OCI-LY7 (cell line): ENCODE measurements at regions not wholly inside any gene's neighbourhood (a gene's known extent, or its start where the extent isn't known, plus 50 kb on each side); places are given as distances from the start of the nearest gene placed in this dataset.

Experiments
- BruUV-seq: library from RNA; stranded (reverse); fragments of 400-500 nt; replicated peaks from 2 replicates; lab custom pipeline; 2021; lab: Mats Ljungman, UMichigan
- CTCF ChIA-PET: fragments of 300-600 bp; sonication (Branson Sonifier 250); formaldehyde crosslinking; loops from one replicate; lab custom pipeline; 2022; ENCODE audit warnings: antibody characterized with exemption; ENCODE audit not compliant: unreplicated experiment; lab: Charles Lee
- POLR2A ChIA-PET: fragments of 300-600 bp; sonication (Branson Sonifier 250); formaldehyde crosslinking; loops from one replicate; lab custom pipeline; 2022; ENCODE audit warnings: antibody characterized with exemption; lab: Charles Lee
- DNase-seq: peaks from one replicate; pipeline ENCODE4 v3.0.0-alpha.2; 2015; ENCODE audit warnings: low spot score
- H2AFZ ChIP-seq: fragments of 200-600 bp; sonication (generic), shearing (Covaris generic); 2 replicates; pipeline ENCODE4 v1.6.1; 2014; ENCODE audit warnings: mild to moderate bottlenecking, antibody characterized with exemption, low read length, moderate library complexity
- H3K27ac ChIP-seq: fragments of 200-600 bp; sonication (generic); 2 replicates; pipeline ENCODE4 v1.5.1; 2014; ENCODE audit warnings: mixed run types, low read depth, mild to moderate bottlenecking, moderate library complexity, low read length, inconsistent platforms; ENCODE audit not compliant: poor library complexity, severe bottlenecking
- H3K36me3 ChIP-seq: fragments of 200-600 bp; sonication (generic); 2 replicates; pipeline ENCODE4 v1.6.1; 2014; ENCODE audit warnings: mild to moderate bottlenecking, antibody characterized with exemption, low read length, moderate library complexity, mixed read lengths; ENCODE audit not compliant: insufficient read depth
- H3K4me1 ChIP-seq: fragments of 200-600 bp; sonication (generic); 2 replicates; pipeline ENCODE4 v1.5.1; 2014; ENCODE audit warnings: mild to moderate bottlenecking, low read length; ENCODE audit not compliant: insufficient read depth, poor library complexity, severe bottlenecking
- H3K4me2 ChIP-seq: fragments of 200-600 bp; sonication (generic); 2 replicates; pipeline ENCODE4 v1.6.1; 2014; ENCODE audit warnings: mild to moderate bottlenecking, low read length
- H3K4me3 ChIP-seq: fragments of 200-600 bp; sonication (generic); 2 replicates; pipeline ENCODE4 v1.5.1; 2014; ENCODE audit warnings: mild to moderate bottlenecking, low read depth, low read length; ENCODE audit not compliant: poor library complexity, severe bottlenecking
- H3K79me2 ChIP-seq: fragments of 200-600 bp; sonication (generic); 2 replicates; pipeline ENCODE4 v1.6.1; 2016; ENCODE audit warnings: low read depth, mild to moderate bottlenecking, low read length, moderate library complexity, mixed read lengths; ENCODE audit not compliant: insufficient read depth
- H3K9me2 ChIP-seq: fragments of 200-600 bp; sonication (generic); 2 replicates; pipeline ENCODE4 v1.6.1; 2016; ENCODE audit warnings: mild to moderate bottlenecking, low read length, mixed read lengths; ENCODE audit not compliant: insufficient read depth
- H3K9me3 ChIP-seq: fragments of 200-600 bp; sonication (generic); 2 replicates; pipeline ENCODE4 v1.6.1; 2014; ENCODE audit warnings: mild to moderate bottlenecking, mixed run types, low read length, mixed read lengths
- H4K20me1 ChIP-seq: fragments of 200-600 bp; sonication (generic); 2 replicates; pipeline ENCODE4 v1.6.1; 2014; ENCODE audit warnings: mild to moderate bottlenecking, antibody characterized with exemption, low read length, moderate library complexity, mixed read lengths; ENCODE audit not compliant: insufficient read depth
- CTCF ChIP-seq: fragments of 200-600 bp; sonication (generic); conservative IDR thresholded peaks from 2 replicates; pipeline ENCODE4 v1.5.1; 2014; ENCODE audit warnings: mild to moderate bottlenecking, antibody characterized with exemption, low read length, moderate library complexity, mixed read lengths
- EZH2phosphoT487 ChIP-seq: fragments of 200-600 bp; sonication (generic); IDR thresholded peaks from 2 replicates; pipeline ENCODE4 v1.6.1; 2018; ENCODE audit warnings: low read depth, borderline replicate concordance, mild to moderate bottlenecking, mixed run types, antibody characterized with exemption, low read length, moderate library complexity, mixed read lengths
- intact Hi-C: fragments of 100-400 bp; cut with micrococcal nuclease; formaldehyde crosslinking; loops from one replicate; pipeline ENCODE4 v1.10.0; 2022; ENCODE audit not compliant: unreplicated experiment

DNA sequence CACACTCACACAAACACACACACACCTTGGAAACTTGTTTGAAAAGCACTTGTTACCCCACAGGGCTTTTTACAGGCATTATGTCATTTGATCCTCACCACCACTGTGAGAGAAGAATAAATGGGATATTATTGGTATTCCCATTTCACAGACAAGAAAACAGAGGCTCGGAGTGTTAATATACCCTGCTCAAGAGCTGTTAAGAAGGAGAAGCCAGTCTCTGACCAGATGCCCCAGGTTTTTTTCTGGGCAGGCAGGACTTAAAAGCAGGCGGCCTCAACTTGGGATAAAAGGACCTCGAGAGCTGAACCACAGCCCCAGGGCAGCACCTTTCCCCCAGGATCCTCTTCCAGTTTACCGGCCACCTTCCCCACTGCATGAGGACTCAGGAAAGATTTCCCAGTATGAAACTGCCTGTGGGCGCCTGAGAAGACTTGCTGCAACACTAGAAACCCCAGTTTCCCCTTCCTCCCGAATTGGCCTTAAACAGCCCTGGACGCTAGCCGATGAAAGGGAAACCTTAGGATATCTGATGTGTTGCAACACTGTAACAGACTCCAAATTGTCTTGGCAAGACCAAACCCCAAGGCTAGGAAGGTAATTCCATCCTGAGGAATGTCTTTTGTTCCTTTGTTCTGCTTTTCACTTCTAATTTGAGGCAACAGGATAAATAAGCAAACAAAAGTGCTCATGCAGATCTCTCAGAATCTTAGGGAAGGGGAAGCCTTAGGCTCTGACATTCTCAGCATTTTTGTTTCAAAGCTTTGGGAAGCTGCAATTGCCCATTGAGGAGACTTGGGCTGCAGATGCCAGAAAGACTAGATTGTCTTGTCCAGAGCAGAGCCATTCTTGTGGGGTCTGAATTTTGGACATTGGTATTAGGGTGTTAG lies 173.5 kb downstream of the TRIM29 start:
- Histone ChIP-seq H4K20me1 (no peaks in the 10 kb centered on the region), H3K9me3 (no peaks in the 10 kb centered on the region), H3K9me2 (no peaks in the 10 kb centered on the region), H3K4me1 (no peaks in the 10 kb centered on the region), H3K36me3 (no peaks in the 10 kb centered on the region), H3K27ac (no peak overlapping the region), H3K4me2 (no peak overlapping the region), H3K4me3 (no peak overlapping the region), H2AFZ (no peak overlapping the region), H3K79me2 (no peaks in the 10 kb centered on the region)
- intact Hi-C loops, result no loop called here
- DNase-seq, result no peak
- POLR2A ChIA-PET, result no interaction called here
- no TSS peak for BruUV-seq
- CTCF ChIA-PET, result no interaction called here
- TF ChIP-seq EZH2phosphoT487, result no peak
- no peak for TF ChIP-seq CTCF

DNA sequence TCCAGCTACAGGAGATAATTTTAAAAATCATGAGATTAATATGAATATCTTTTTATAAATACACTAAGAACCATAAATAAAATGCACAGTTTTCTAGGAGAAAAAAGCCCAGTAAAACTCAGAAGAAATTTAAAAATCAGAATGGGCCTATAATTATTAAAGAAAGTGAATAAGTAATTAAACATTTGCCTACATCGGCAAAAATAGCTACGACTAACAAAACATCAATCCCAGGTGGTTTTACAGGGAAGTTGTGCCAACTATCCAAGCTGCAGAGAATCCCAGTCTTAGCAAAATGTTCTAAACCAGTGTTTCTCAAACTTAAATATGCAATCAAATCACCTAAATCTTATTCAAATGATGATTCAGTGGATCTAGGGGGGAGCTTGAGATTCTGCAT lies 180.0 kb downstream of the TRIM29 start:
- BruUV-seq, result no TSS peak
- H3K9me3 ChIP-seq, result no peaks in the 10 kb centered on the region
- no peak overlapping the region for H2AFZ ChIP-seq
- H3K9me2 ChIP-seq, result no peaks in the 10 kb centered on the region
- intact Hi-C loops, result no loop called here
- no peak for TF ChIP-seq CTCF
- TF ChIP-seq EZH2phosphoT487, result no peak
- DNase-seq, result no peak
- POLR2A ChIA-PET, result interaction anchor here (0.6 to 1.2 kb wide), 2 partner anchors 9 to 12 kb away, joined by 3 to 4 read pairs; no protein-coding TSS in a partner anchor
- H3K4me2 ChIP-seq, result no peak overlapping the region
- H3K79me2 ChIP-seq, result no peaks in the 10 kb centered on the region
- H3K4me1 ChIP-seq, result no peaks in the 10 kb centered on the region
- H4K20me1 ChIP-seq, result no peaks in the 10 kb centered on the region
- CTCF ChIA-PET, result no interaction called here
- H3K36me3 ChIP-seq, result no peaks in the 10 kb centered on the region
- H3K4me3 ChIP-seq, result no peak overlapping the region
- no peak overlapping the region for H3K27ac ChIP-seq

DNA sequence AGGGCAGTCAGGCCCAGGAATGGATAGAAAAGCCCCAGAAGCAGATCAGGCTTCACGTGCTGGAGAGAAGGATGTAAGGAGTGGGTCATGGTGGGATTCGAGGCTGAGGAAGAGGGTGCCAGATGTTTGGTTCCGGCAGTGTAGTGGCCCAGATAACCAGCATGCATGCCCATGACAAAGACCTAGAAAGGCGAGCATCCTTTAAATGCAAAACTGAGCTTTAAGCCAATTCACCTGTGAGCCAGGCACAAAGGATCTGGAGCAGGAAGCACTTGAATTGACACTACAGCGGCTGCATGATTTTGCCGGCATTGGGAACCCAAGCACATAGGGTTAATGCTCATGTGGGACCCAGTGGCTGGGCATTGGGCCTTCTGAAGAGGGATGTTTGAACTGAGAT lies 185.5 kb downstream of the TRIM29 start:
- H3K9me3 ChIP-seq, result no peaks in the 10 kb centered on the region

More for the DNA sequence above, 185.5 kb downstream of the TRIM29 start:
- no peaks in the 10 kb centered on the region for H3K4me1 ChIP-seq
- no TSS peak for BruUV-seq
- no peak overlapping the region for H2AFZ ChIP-seq
- H3K79me2 ChIP-seq, result no peaks in the 10 kb centered on the region
- H3K4me3 ChIP-seq, result no peak overlapping the region
- DNase-seq, result no peak
- CTCF ChIA-PET, result no interaction called here
- intact Hi-C loops, result no loop called here
- TF ChIP-seq EZH2phosphoT487, result no peak
- TF ChIP-seq CTCF, result no peak
- H3K4me2 ChIP-seq, result no peak overlapping the region
- no peaks in the 10 kb centered on the region for H4K20me1 ChIP-seq
- H3K9me2 ChIP-seq, result no peaks in the 10 kb centered on the region
- no peaks in the 10 kb centered on the region for H3K36me3 ChIP-seq
- POLR2A ChIA-PET, result interaction anchor here (0.7 kb wide), 1 partner anchor 33 kb away, joined by 3 read pairs; no protein-coding TSS in a partner anchor
- H3K27ac ChIP-seq, result no peak overlapping the region
